GM18520 (cell line): ENCODE measurements at regions not wholly inside any gene's neighbourhood (a gene's known extent, or its start where the extent isn't known, plus 50 kb on each side); places are given as distances from the start of the nearest gene placed in this dataset.
"Not testable (repeated sequence)": the region's sequence is repeated elsewhere in the genome, so short reads cannot be mapped to it uniquely, and the experiment has no call there.

Experiments
- ATAC-seq: cut with Tn5 transposase; IDR thresholded peaks from one replicate; pipeline ENCODE4 v1.9.1; 2021; ENCODE audit not compliant: unreplicated experiment

GRCh38 chr1:198416296-198416695, 124.2 kb downstream of the ATP6V1G3 start:
- ATAC-seq = no peak

- ATAC-seq = no peak
Measured at GRCh38 chr1:198411240-198411639, 129.2 kb downstream of the ATP6V1G3 start.

GRCh38 chr1:198408716-198409115, 131.8 kb downstream of the ATP6V1G3 start:
- no peak for ATAC-seq

- ATAC-seq = not testable (repeated sequence)
Measured at GRCh38 chr1:198404632-198405031, 135.8 kb downstream of the ATP6V1G3 start.

- no peak for ATAC-seq
Measured at GRCh38 chr1:198400063-198400462, 140.4 kb downstream of the ATP6V1G3 start.

- ATAC-seq = no peak
Measured at GRCh38 chr1:198399452-198399851, 141.0 kb downstream of the ATP6V1G3 start.

- no peak for ATAC-seq
Measured at GRCh38 chr1:198397208-198397808, 143.2 kb downstream of the ATP6V1G3 start.

GRCh38 chr1:198391393-198392020, 149.0 kb downstream of the ATP6V1G3 start:
- no peak for ATAC-seq

- no peak for ATAC-seq
Measured at GRCh38 chr1:198387587-198387986, 152.9 kb downstream of the ATP6V1G3 start.

GRCh38 chr1:198380275-198380674, 160.2 kb downstream of the ATP6V1G3 start:
- no peak for ATAC-seq

- no peak for ATAC-seq
Measured at GRCh38 chr1:198377702-198378101, 162.8 kb downstream of the ATP6V1G3 start.

GRCh38 chr1:198374288-198374687, 166.2 kb downstream of the ATP6V1G3 start:
- no peak for ATAC-seq

- no peak for ATAC-seq
Measured at GRCh38 chr1:198373376-198373775, 167.1 kb downstream of the ATP6V1G3 start.
